ENCODE measurements at regions not wholly inside any gene's neighbourhood (a gene's known extent, or its start where the extent isn't known, plus 50 kb on each side); places are given as distances from the start of the nearest gene placed in this dataset.
A peak's percentile ranks its signal among the peaks of the same experiment; 100 is the strongest.

DNA sequence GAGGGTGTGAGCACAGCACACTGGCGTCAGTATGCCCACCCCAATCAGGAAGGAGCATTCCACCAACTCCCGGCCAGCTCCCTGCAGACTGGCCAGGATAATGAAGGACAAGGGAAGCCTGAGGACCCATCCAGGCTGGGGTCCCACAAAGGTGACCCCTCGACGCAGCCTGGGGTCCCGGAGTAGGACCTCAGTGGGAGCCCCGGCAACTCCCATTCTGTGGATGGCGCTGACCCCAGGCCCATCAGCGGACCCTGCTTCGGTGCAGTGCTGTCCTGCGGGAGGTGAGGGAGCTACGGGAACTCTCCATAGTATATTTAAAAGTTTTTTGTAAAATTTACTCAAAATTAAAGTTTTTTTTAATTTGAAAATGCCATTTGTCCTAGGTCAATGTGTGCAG lies 137.7 kb upstream of the NKX1-1 start (continued):
- TF ChIP-seq, protein P1, sequence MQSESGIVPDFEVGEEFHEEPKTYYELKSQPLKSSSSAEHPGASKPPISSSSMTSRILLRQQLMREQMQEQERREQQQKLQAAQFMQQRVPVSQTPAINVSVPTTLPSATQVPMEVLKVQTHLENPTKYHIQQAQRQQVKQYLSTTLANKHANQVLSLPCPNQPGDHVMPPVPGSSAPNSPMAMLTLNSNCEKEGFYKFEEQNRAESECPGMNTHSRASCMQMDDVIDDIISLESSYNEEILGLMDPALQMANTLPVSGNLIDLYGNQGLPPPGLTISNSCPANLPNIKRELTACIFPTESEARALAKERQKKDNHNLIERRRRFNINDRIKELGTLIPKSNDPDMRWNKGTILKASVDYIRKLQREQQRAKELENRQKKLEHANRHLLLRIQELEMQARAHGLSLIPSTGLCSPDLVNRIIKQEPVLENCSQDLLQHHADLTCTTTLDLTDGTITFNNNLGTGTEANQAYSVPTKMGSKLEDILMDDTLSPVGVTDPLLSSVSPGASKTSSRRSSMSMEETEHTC (IDR thresholded peaks at IDR 0.05), result no peak
- TF ChIP-seq RFX1 (IDR thresholded peaks at IDR 0.05), result no peak
- no peak for TF ChIP-seq PHTF2 (CRISPR knock-in tag; IDR thresholded peaks at IDR 0.05)
- no peak for TF ChIP-seq ZC3H4 (CRISPR knock-in tag; IDR thresholded peaks at IDR 0.05; ENCODE audit: borderline replicate concordance)

GRCh38 chr4:1543561-1543960 lies 137.3 kb upstream of the NKX1-1 start:
- H3K36me3 ChIP-seq (ENCODE audit: control insufficient read depth, insufficient read depth, low read length), result no peaks in the 10 kb centered on the region
- no peak for FAIRE-seq
- no peak for TF ChIP-seq SUPT5H (IDR thresholded peaks at IDR 0.05)
- no peak for TF ChIP-seq HEY1 (CRISPR knock-in tag; IDR thresholded peaks at IDR 0.05; ENCODE audit: borderline replicate concordance)
- no peak for TF ChIP-seq SNRNP70 (optimal IDR thresholded peaks at IDR 0.05; ENCODE audit: low read depth, low read length)
- TF ChIP-seq ZC3H4 (CRISPR knock-in tag; IDR thresholded peaks at IDR 0.05; ENCODE audit: borderline replicate concordance), result no peak
- no peak for TF ChIP-seq ZNF449 (CRISPR knock-in tag; IDR thresholded peaks at IDR 0.05)
- no peak for TF ChIP-seq RB1 (IDR thresholded peaks at IDR 0.05; ENCODE audit: low read depth)
- no peak for TF ChIP-seq ZNF212 (CRISPR knock-in tag; IDR thresholded peaks at IDR 0.05)
- H3K4me3 ChIP-seq, result no peak overlapping the region
- H3K9ac ChIP-seq (ENCODE audit: insufficient read depth in 1 of 2, low read depth in 2 of 2, low read length in 2 of 2), result peak overlapping the region in 1 of 2 experiments; percentile 52; a peak in 1 of 4 replicates
- H3K9me3 ChIP-seq (replicated peaks; ENCODE audit: control insufficient read depth, insufficient read depth, low read depth, low read length), result no peaks in the 10 kb centered on the region
- H3K4me1 ChIP-seq (replicated peaks in 1 of 2; ENCODE audit: control insufficient read depth in 2 of 2, insufficient read depth in 2 of 2, low read length in 2 of 2), result peaks cover 3 to 61% of the 10 kb centered on the region in 2 experiments; a peak in 4 of 5 replicates
- in situ Hi-C loops (cut with MboI) (no loop called here), intact Hi-C loops (cut with micrococcal nuclease) (no loop called here)
- ChIA-PET POLR2A (interaction anchor here (0.7 to 0.9 kb wide), 2 partner anchors 11 to 182 kb away, joined by 3 read pairs; no protein-coding TSS in a partner anchor), CTCF (ENCODE audit: low intra/inter-chr PET ratio) (no interaction called here)
- peaks cover 36 to 72% of the 10 kb centered on the region in 2 experiments; a peak in 4 of 5 replicates for H3K27me3 ChIP-seq (ENCODE audit: control insufficient read depth in 2 of 2, insufficient read depth in 2 of 2, low read length in 2 of 2)
- H4K20me1 ChIP-seq (replicated peaks; ENCODE audit: control insufficient read depth, insufficient read depth, low read length), result peaks cover 11% of the 10 kb centered on the region
- no TSS peak for BruUV-seq (replicated peaks)
- 2% methylated on average over 8 of the region's 8 CpGs for WGBS (ENCODE audit: insufficient coverage, low coverage, missing lambda C conversion rate)
- no peaks in the 10 kb centered on the region for H3K79me2 ChIP-seq (ENCODE audit: control insufficient read depth, insufficient read depth, low read length)
- DNase-seq (ENCODE audit: extremely low read depth in 1 of 4, low spot score in 3 of 4), result no peak
- no peaks in the 10 kb centered on the region for H3K9me1 ChIP-seq (ENCODE audit: control insufficient read depth, insufficient read depth, low read length)
- no peak for ATAC-seq
- no peak overlapping the region for H3K4me2 ChIP-seq (ENCODE audit: insufficient read depth, low read length)
- no peak overlapping the region for H3K27ac ChIP-seq (ENCODE audit: extremely low read depth, low read depth, low read length)
- H2AFZ ChIP-seq (ENCODE audit: low read depth, low read length), result no peak overlapping the region

Measured in K562 (cell line).